ENCODE measurements at regions not wholly inside any gene's neighbourhood (a gene's known extent, or its start where the extent isn't known, plus 50 kb on each side); places are given as distances from the start of the nearest gene placed in this dataset.

- DNase-seq (ENCODE audit: extremely low spot score in 2 of 2): no peak
- no peak overlapping the region for H3K27ac ChIP-seq
- H3K9me3 ChIP-seq: no peaks in the 10 kb centered on the region
- intact Hi-C loops (cut with DNase I): no loop called here
- no peak overlapping the region for H3K4me3 ChIP-seq
- H3K4me1 ChIP-seq: no peaks in the 10 kb centered on the region
- no peaks in the 10 kb centered on the region for H3K36me3 ChIP-seq
- no peaks in the 10 kb centered on the region for H3K27me3 ChIP-seq
- TF ChIP-seq CTCF (IDR thresholded peaks at IDR 0.05) (no peak), POLR2A (IDR thresholded peaks at IDR 0.05) (no peak), POLR2AphosphoS5 (IDR thresholded peaks at IDR 0.05; ENCODE audit: insufficient read depth in 1 of 2, low read depth in 1 of 2) (no peak)
Observed at GRCh38 chr3:111303760-111304159, 232.1 kb downstream of the NECTIN3 start.

DNA sequence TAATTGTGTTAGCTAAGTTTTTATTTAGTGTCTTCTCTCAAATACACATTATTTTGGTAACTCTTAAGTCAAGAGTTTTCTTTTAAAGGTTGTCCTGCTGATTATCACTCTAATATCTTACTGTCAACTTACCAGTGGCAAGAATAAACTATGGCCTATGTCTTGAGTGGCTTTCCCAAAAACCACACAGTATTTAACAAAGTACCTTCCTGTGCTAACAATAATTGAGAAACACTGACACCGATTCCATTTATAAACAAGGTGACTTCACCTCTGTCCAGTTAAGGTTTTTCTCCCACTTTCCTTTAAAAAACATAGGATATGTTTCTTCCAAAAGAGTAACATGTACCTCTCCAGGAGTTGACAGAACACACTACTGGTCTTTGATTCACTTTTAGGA, 234.3 kb upstream of the CD96 start:
- no peaks in the 10 kb centered on the region for H3K9me3 ChIP-seq
- no peak overlapping the region for H3K4me3 ChIP-seq
- no peaks in the 10 kb centered on the region for H3K36me3 ChIP-seq
- H3K4me1 ChIP-seq: no peaks in the 10 kb centered on the region
- intact Hi-C loops (cut with DNase I): no loop called here
- TF ChIP-seq POLR2A (IDR thresholded peaks at IDR 0.05) (no peak), POLR2AphosphoS5 (IDR thresholded peaks at IDR 0.05; ENCODE audit: insufficient read depth in 1 of 2, low read depth in 1 of 2) (no peak), CTCF (IDR thresholded peaks at IDR 0.05) (no peak)
- no peak overlapping the region for H3K27ac ChIP-seq
- no peaks in the 10 kb centered on the region for H3K27me3 ChIP-seq
- no peak for DNase-seq (ENCODE audit: extremely low spot score in 2 of 2)

DNA sequence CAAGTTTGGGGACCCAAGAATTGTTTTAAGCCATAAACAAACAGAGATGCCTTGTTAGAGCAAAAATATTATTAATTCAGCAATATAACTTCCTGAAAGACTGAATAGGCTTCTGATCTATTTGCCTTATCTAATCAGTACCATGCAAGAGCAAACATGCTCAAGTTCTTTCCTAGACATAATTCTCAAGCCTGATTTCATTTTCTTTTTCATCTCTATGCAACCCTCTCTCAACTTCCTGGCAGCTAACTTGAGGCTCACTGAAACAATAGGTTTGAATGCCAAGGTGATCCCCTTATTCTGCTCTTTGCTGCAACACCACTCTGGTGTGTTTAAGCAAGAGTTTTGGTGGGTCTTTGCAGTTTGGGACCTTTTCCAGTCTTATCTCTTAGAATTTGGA, 230.9 kb upstream of the CD96 start:
- intact Hi-C loops (cut with DNase I): no loop called here
- DNase-seq (ENCODE audit: extremely low spot score in 2 of 2): no peak
- no peak overlapping the region for H3K27ac ChIP-seq
- H3K36me3 ChIP-seq: no peaks in the 10 kb centered on the region
- no peaks in the 10 kb centered on the region for H3K4me1 ChIP-seq
- TF ChIP-seq POLR2AphosphoS5 (IDR thresholded peaks at IDR 0.05; ENCODE audit: insufficient read depth in 1 of 2, low read depth in 1 of 2): no peak
- no peak for TF ChIP-seq CTCF (IDR thresholded peaks at IDR 0.05)
- no peak for TF ChIP-seq POLR2A (IDR thresholded peaks at IDR 0.05)
- no peaks in the 10 kb centered on the region for H3K27me3 ChIP-seq
- H3K9me3 ChIP-seq: no peaks in the 10 kb centered on the region
- H3K4me3 ChIP-seq: no peak overlapping the region

DNA sequence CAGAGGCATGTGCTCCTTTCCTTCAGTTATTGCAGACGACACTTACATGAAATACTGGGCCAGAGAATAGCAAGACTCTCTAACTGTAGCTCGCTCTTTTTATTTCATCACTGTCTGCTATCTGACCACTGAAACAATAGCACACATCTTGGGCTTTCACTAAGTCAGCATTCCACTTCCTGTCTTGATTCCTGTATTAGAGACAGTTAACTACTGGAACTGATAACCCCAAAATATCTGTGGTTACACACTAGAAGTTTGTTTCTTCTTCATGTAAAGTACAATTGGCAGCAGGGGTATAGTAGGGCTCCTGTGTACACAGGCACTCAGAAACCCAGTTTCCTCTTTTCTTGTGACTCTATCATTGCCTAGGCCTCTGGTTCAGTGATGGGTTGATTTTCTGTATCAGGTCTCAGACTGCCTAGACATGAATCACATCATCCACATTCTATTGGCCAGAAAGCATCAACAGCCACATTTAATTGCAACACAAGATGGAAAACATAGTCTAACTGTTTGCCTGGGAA, 230.2 kb upstream of the CD96 start:
- Histone ChIP-seq H3K27ac (no peak overlapping the region), H3K36me3 (no peaks in the 10 kb centered on the region), H3K4me3 (no peak overlapping the region), H3K27me3 (no peaks in the 10 kb centered on the region), H3K4me1 (no peaks in the 10 kb centered on the region), H3K9me3 (no peaks in the 10 kb centered on the region)
- intact Hi-C loops (cut with DNase I): no loop called here
- no peak for DNase-seq (ENCODE audit: extremely low spot score in 2 of 2)
- no peak for TF ChIP-seq POLR2A (IDR thresholded peaks at IDR 0.05)

DNA sequence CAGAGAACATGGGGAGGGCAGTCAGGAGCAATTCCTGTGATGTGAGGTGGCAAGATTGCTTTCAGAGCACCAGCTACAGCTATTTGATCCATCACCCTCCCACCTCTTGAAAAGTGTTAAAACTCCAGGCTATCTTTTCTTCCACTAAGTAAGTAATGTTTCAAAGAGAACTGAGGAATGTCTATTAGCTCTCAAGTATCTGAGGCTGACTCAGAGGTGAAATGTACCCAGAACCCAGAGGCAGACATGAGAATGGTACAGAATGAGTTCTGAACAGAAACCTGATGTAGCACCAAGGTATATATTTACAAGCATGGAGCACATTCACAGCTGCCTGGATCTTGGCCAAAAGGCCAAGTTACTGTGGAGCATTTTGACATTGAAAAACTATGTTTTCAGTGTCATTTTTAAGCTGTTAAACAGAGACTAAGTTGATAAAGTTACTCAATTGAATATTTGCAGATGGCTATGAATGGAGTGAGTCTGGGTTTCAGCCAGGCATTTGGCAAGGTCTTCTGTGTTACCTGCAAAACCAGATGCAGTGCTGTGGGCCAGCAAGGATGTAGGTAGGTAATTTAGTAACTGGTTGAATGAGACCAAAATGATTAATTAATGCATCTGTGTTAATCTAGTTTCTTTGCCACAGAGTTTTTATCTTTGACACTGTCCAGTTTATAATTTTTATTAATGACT, 227.7 kb upstream of the CD96 start:
- Histone ChIP-seq H3K4me3 (no peak overlapping the region), H3K4me1 (no peaks in the 10 kb centered on the region), H3K36me3 (no peaks in the 10 kb centered on the region), H3K27me3 (no peaks in the 10 kb centered on the region), H3K9me3 (no peaks in the 10 kb centered on the region), H3K27ac (no peak overlapping the region)
- DNase-seq (ENCODE audit: extremely low spot score in 2 of 2): no peak
- intact Hi-C loops (cut with DNase I): no loop called here
- TF ChIP-seq POLR2AphosphoS5 (IDR thresholded peaks at IDR 0.05; ENCODE audit: insufficient read depth in 1 of 2, low read depth in 1 of 2) (no peak), POLR2A (IDR thresholded peaks at IDR 0.05) (no peak), CTCF (IDR thresholded peaks at IDR 0.05) (no peak)

Measured in vagina (tissue), 2 donors.